MM.1S (cell line): ENCODE measurements at regions not wholly inside any gene's neighbourhood (a gene's known extent, or its start where the extent isn't known, plus 50 kb on each side); places are given as distances from the start of the nearest gene placed in this dataset.

ENCODE experiments used
- DNase-seq: peaks from one replicate; pipeline ENCODE4 v3.0.0-alpha.2; 2015
- H2AFZ ChIP-seq: fragments of 300-600 bp; sonication (generic); 2 replicates; pipeline ENCODE4 v1.6.0; 2016; ENCODE audit warnings: antibody characterized with exemption, low read length
- H3F3A ChIP-seq: fragments of 300-600 bp; sonication (generic); 2 replicates; pipeline ENCODE4 v1.6.1; 2016; ENCODE audit warnings: mild to moderate bottlenecking, antibody characterized with exemption, low read length, moderate library complexity, mixed read lengths; ENCODE audit not compliant: insufficient read depth
- H3K27ac ChIP-seq: fragments of 300-600 bp; sonication (generic); 2 replicates; pipeline ENCODE4 v1.5.1; 2016; ENCODE audit warnings: mild to moderate bottlenecking, low read length
- H3K27me3 ChIP-seq: fragments of 300-600 bp; sonication (generic); replicated peaks from 2 replicates; pipeline ENCODE4 v1.6.0; 2016; ENCODE audit warnings: low read length; ENCODE audit not compliant: insufficient read depth
- H3K36me3 ChIP-seq: fragments of 300-600 bp; sonication (generic); replicated peaks from 2 replicates; pipeline ENCODE4 v1.6.1; 2016; ENCODE audit warnings: mild to moderate bottlenecking, low read length, mixed read lengths; ENCODE audit not compliant: insufficient read depth
- H3K4me1 ChIP-seq: fragments of 300-600 bp; sonication (generic); 2 replicates; pipeline ENCODE4 v1.6.1; 2016; ENCODE audit warnings: low read length, mixed read lengths
- H3K4me2 ChIP-seq: fragments of 300-600 bp; sonication (generic); 2 replicates; pipeline ENCODE4 v1.6.0; 2016; ENCODE audit warnings: low read depth, low read length
- H3K4me3 ChIP-seq: fragments of 300-600 bp; sonication (generic); 2 replicates; pipeline ENCODE4 v1.5.1; 2016; ENCODE audit warnings: low read length, mixed read lengths
- H3K79me2 ChIP-seq: fragments of 300-600 bp; sonication (generic); 2 replicates; pipeline ENCODE4 v1.6.1; 2016; ENCODE audit warnings: mixed run types, low read length, mixed read lengths
- H3K9ac ChIP-seq: fragments of 300-600 bp; sonication (generic); 2 replicates; pipeline ENCODE4 v1.6.1; 2016; ENCODE audit warnings: low read length, mixed read lengths
- H3K9me2 ChIP-seq: fragments of 300-600 bp; sonication (generic); replicated peaks from 2 replicates; pipeline ENCODE4 v1.6.1; 2016; ENCODE audit warnings: mild to moderate bottlenecking, low read length, mixed read lengths; ENCODE audit not compliant: insufficient read depth
- H3K9me3 ChIP-seq: fragments of 300-600 bp; sonication (generic); replicated peaks from 2 replicates; pipeline ENCODE4 v1.6.1; 2016; ENCODE audit warnings: mild to moderate bottlenecking, low read length, mixed read lengths; ENCODE audit not compliant: insufficient read depth
- H4K20me1 ChIP-seq: fragments of 300-600 bp; sonication (generic); 2 replicates; pipeline ENCODE4 v1.6.1; 2016; ENCODE audit warnings: mild to moderate bottlenecking, low read length, moderate library complexity, mixed read lengths; ENCODE audit not compliant: insufficient read depth
- CTCF ChIP-seq: fragments of 300-600 bp; sonication (generic); IDR thresholded peaks from 2 replicates; pipeline ENCODE4 v1.5.1; 2016; ENCODE audit warnings: antibody characterized with exemption, low read length, mixed read lengths
- EZH2 ChIP-seq: fragments of 300-600 bp; sonication (generic); optimal IDR thresholded peaks from 2 replicates; pipeline ENCODE3; 2017; ENCODE audit warnings: low read depth, mild to moderate bottlenecking, antibody characterized with exemption, low read length, mixed read lengths
- EZH2phosphoT487 ChIP-seq: fragments of 300-600 bp; sonication (generic); IDR thresholded peaks from 2 replicates; pipeline ENCODE4 v1.6.1; 2018; ENCODE audit warnings: antibody characterized with exemption, low read length

GRCh38 chr20:40336533-40336932 is 352.5 kb downstream of the MAFB start:
- Histone ChIP-seq H3K27me3 (no peaks in the 10 kb centered on the region), H3K79me2 (no peaks in the 10 kb centered on the region), H3K36me3 (no peaks in the 10 kb centered on the region), H2AFZ (no peak overlapping the region), H3K4me3 (no peak overlapping the region), H3F3A (no peaks in the 10 kb centered on the region), H3K4me1 (no peaks in the 10 kb centered on the region), H3K27ac (no peak overlapping the region), H4K20me1 (no peaks in the 10 kb centered on the region), H3K4me2 (no peak overlapping the region), H3K9ac (no peak overlapping the region), H3K9me2 (no peaks in the 10 kb centered on the region), H3K9me3 (no peaks in the 10 kb centered on the region)
- DNase-seq: no peak
- no peak for TF ChIP-seq CTCF
- TF ChIP-seq EZH2phosphoT487: no peak
- TF ChIP-seq EZH2: no peak

DNA sequence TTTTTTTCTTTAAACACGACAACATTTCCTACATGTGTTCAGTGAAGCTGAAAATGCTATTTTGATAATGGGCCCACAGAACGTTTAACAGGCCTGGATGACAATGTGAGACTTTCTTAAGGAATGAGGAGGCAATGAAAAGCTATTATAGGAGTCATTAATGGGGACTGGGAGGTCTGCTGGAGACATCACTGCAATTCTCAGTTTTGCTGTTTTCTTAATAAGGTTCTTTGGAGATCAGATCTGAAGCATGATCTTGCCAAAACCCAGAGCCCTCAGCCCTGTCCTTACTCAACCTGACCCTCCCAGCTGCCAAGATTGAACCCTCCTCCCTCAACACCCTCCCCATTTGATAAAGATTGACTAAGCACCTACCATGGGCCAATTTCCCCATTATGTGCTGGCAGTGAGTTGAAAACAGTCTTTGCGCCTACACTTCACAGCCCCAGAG is 353.1 kb downstream of the MAFB start:
- no peaks in the 10 kb centered on the region for H3K4me1 ChIP-seq
- no peaks in the 10 kb centered on the region for H3K9me3 ChIP-seq
- TF ChIP-seq CTCF (no peak), EZH2 (no peak), EZH2phosphoT487 (no peak)
- no peaks in the 10 kb centered on the region for H3K27me3 ChIP-seq
- no peaks in the 10 kb centered on the region for H3F3A ChIP-seq
- H3K27ac ChIP-seq: no peak overlapping the region
- H3K4me2 ChIP-seq: no peak overlapping the region
- no peaks in the 10 kb centered on the region for H3K9me2 ChIP-seq
- no peaks in the 10 kb centered on the region for H4K20me1 ChIP-seq
- H3K79me2 ChIP-seq: no peaks in the 10 kb centered on the region
- no peaks in the 10 kb centered on the region for H3K36me3 ChIP-seq
- H2AFZ ChIP-seq: no peak overlapping the region
- no peak for DNase-seq
- no peak overlapping the region for H3K9ac ChIP-seq
- no peak overlapping the region for H3K4me3 ChIP-seq

DNA sequence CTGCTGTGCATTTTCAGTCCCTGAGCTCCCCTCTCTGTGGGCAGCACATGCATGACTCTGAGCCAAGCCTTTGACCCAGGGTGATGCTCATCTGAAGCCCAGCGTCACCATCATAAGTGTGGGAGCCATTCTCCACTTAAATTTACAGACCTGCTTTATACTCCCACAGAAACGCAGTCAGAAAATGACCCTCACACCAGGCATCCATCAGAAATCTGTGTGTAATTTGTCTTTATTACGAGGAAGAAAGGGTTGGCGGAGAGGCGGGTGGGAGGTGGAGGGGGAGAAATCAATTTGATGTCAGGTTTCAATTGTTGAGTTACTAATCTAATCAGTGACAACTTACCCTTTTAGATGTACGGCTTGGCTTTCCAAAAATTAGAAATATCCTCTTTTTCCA is 353.6 kb downstream of the MAFB start:
- H3K9ac ChIP-seq: no peak overlapping the region
- H3F3A ChIP-seq: no peaks in the 10 kb centered on the region
- H3K4me2 ChIP-seq: no peak overlapping the region
- no peak overlapping the region for H3K4me3 ChIP-seq
- no peaks in the 10 kb centered on the region for H3K36me3 ChIP-seq
- no peaks in the 10 kb centered on the region for H3K79me2 ChIP-seq
- no peaks in the 10 kb centered on the region for H4K20me1 ChIP-seq
- DNase-seq: no peak
- H3K9me2 ChIP-seq: no peaks in the 10 kb centered on the region
- H3K27ac ChIP-seq: no peak overlapping the region
- H3K4me1 ChIP-seq: no peaks in the 10 kb centered on the region
- TF ChIP-seq CTCF (no peak), EZH2 (no peak), EZH2phosphoT487 (no peak)
- H3K9me3 ChIP-seq: no peaks in the 10 kb centered on the region
- H2AFZ ChIP-seq: no peak overlapping the region
- H3K27me3 ChIP-seq: no peaks in the 10 kb centered on the region
